H1 (cell line): ENCODE measurements at regions not wholly inside any gene's neighbourhood (a gene's known extent, or its start where the extent isn't known, plus 50 kb on each side); places are given as distances from the start of the nearest gene placed in this dataset.

Experiments used
- BACH1 ChIP-seq: IDR thresholded peaks from 2 replicates; pipeline ENCODE4 v1.6.1; 2012; ENCODE audit warnings: low read length, improper control_type of control experiment
- CEBPB ChIP-seq: IDR thresholded peaks from 2 replicates; pipeline ENCODE4 v1.6.1; 2012; ENCODE audit warnings: low read depth, low read length
- CREB1 ChIP-seq: IDR thresholded peaks from 2 replicates; pipeline ENCODE4 v1.6.1; 2012; ENCODE audit warnings: inconsistent platforms
- CTBP2 ChIP-seq: IDR thresholded peaks from 2 replicates; pipeline ENCODE4 v1.7.0; 2011; ENCODE audit warnings: borderline replicate concordance, mild to moderate bottlenecking, moderate library complexity, mixed read lengths, low read length; ENCODE audit not compliant: insufficient read depth, insufficient read length
- EZH2 ChIP-seq: fragments of 200-600 bp; sonication (generic); IDR thresholded peaks from 2 replicates; pipeline ENCODE4 v1.7.1; 2012; ENCODE audit warnings: low read depth, mild to moderate bottlenecking, moderate library complexity, low read length, inconsistent platforms; ENCODE audit not compliant: severe bottlenecking
- GTF2F1 ChIP-seq: IDR thresholded peaks from 2 replicates; pipeline ENCODE4 v1.6.1; 2012; ENCODE audit warnings: low read depth, low read length, improper control_type of control experiment, borderline replicate concordance
- KDM1A ChIP-seq: fragments of 200-600, 300-600 bp; sonication (generic); IDR thresholded peaks from 2 replicates; pipeline ENCODE4 v1.7.1; 2016; ENCODE audit warnings: mild to moderate bottlenecking, low read length, borderline replicate concordance
- PHF8 ChIP-seq: fragments of 200-600 bp; sonication (generic); conservative IDR thresholded peaks from 2 replicates; pipeline ENCODE4 v1.7.1; 2012; ENCODE audit warnings: low read depth, mild to moderate bottlenecking, inconsistent platforms, low read length, moderate library complexity
- POLR2A ChIP-seq, 2 experiments: IDR thresholded peaks; 1 replicate in 1 of 2; 2 replicates in 1 of 2; pipeline ENCODE4 v1.6.1; 2011; ENCODE audit warnings: low read depth in 2 of 2, low read length in 2 of 2, mild to moderate bottlenecking in 2 of 2; ENCODE audit errors: control extremely low read depth in 1 of 2
- RAD21 ChIP-seq, 2 experiments: IDR thresholded peaks in 1 of 2; conservative IDR thresholded peaks in 1 of 2; 2 replicates each; pipeline ENCODE4 v1.6.1; 2011; ENCODE audit warnings: low read depth in 2 of 2, low read length in 2 of 2, improper control_type of control experiment in 1 of 2, inconsistent platforms in 1 of 2, mild to moderate bottlenecking in 1 of 2, moderate library complexity in 1 of 2
- RXRA ChIP-seq: IDR thresholded peaks from 2 replicates; pipeline ENCODE4 v1.6.1; 2011; ENCODE audit warnings: low read depth, mild to moderate bottlenecking, low read length, moderate library complexity; ENCODE audit not compliant: insufficient read depth
- SIN3A ChIP-seq, 2 experiments: IDR thresholded peaks in 1 of 2; conservative IDR thresholded peaks in 1 of 2; 2 replicates each; pipeline ENCODE4 v1.6.1; 2011 to 2012; ENCODE audit warnings: low read length in 2 of 2, improper control_type of control experiment in 1 of 2, low read depth in 1 of 2, mild to moderate bottlenecking in 1 of 2
- SIX5 ChIP-seq: IDR thresholded peaks from 2 replicates; pipeline ENCODE4 v1.6.1; 2011; ENCODE audit warnings: mild to moderate bottlenecking, low read depth, low read length
- SP1 ChIP-seq: IDR thresholded peaks from 2 replicates; pipeline ENCODE4 v1.6.1; 2011; ENCODE audit warnings: low read depth, low read length
- TEAD4 ChIP-seq: IDR thresholded peaks from 2 replicates; pipeline ENCODE4 v1.6.1; 2012; ENCODE audit warnings: low read depth, low read length, inconsistent platforms, mixed read lengths
- USF2 ChIP-seq: IDR thresholded peaks from 2 replicates; pipeline ENCODE4 v1.6.1; 2011; ENCODE audit warnings: low read length, improper control_type of control experiment
- YY1 ChIP-seq: IDR thresholded peaks from 2 replicates; pipeline ENCODE4 v1.6.1; 2011; ENCODE audit warnings: low read depth, mild to moderate bottlenecking, low read length

GRCh38 chr2:128536925-128537620 lies 218.4 kb upstream of the HS6ST1 start (continued):
- TF ChIP-seq SIX5 = no peak
- TF ChIP-seq SP1 = no peak
- peak; percentile 22; the same call in 1 of the 2 replicates for TF ChIP-seq KDM1A
- TF ChIP-seq TEAD4 = no peak
- no peak for TF ChIP-seq PHF8
- TF ChIP-seq POLR2A (IDR thresholded peaks at IDR 0.05; ENCODE audit: control extremely low read depth in 1 of 2, low read depth in 2 of 2, low read length in 2 of 2) = no peak
- peak in 1 of 2 experiments; percentile 4; a peak in 1 of 4 replicates for TF ChIP-seq RAD21 (IDR thresholded peaks at IDR 0.05 in 1 of 2, conservative IDR thresholded peaks at IDR 0.05 in 1 of 2; ENCODE audit: low read depth in 2 of 2, low read length in 2 of 2)
- TF ChIP-seq YY1 = no peak
- no peak for TF ChIP-seq GTF2F1
- TF ChIP-seq CREB1 = 0 out of 2 replicates have a peak, but pooled peaks have one; percentile 26
- TF ChIP-seq CTBP2 = no peak
- no peak for TF ChIP-seq RXRA
- TF ChIP-seq SIN3A (conservative IDR thresholded peaks at IDR 0.05 in 1 of 2, IDR thresholded peaks at IDR 0.05 in 1 of 2; ENCODE audit: low read depth in 1 of 2, low read length in 2 of 2) = no peak
- no peak for TF ChIP-seq CEBPB
- TF ChIP-seq BACH1 = no peak
- TF ChIP-seq USF2 = no peak
- TF ChIP-seq EZH2 = no peak
